OCI-LY3 (cell line): ENCODE measurements at regions not wholly inside any gene's neighbourhood (a gene's known extent, or its start where the extent isn't known, plus 50 kb on each side); places are given as distances from the start of the nearest gene placed in this dataset.

ENCODE experiments used
- H2AFZ ChIP-seq: fragments of 200-600, 300-600 bp; shearing (Covaris generic); 2 replicates; pipeline ENCODE4 v1.6.0; 2014; ENCODE audit warnings: antibody characterized with exemption, low read depth, low read length
- H3K27ac ChIP-seq: fragments of 200-600, 300-600 bp; sonication (generic); 2 replicates; pipeline ENCODE4 v1.5.1; 2014; ENCODE audit warnings: mild to moderate bottlenecking, low read length, moderate library complexity, mixed read lengths
- H3K27me3 ChIP-seq: fragments of 200-600, 300-600 bp; sonication (generic); 2 replicates; pipeline ENCODE4 v1.6.1; 2014; ENCODE audit warnings: low read depth, low read length, mixed read lengths
- H3K36me3 ChIP-seq: fragments of 200-600, 300-600 bp; sonication (generic); replicated peaks from 2 replicates; pipeline ENCODE3; 2014; ENCODE audit warnings: low read depth, low read length, mixed read lengths
- H3K4me1 ChIP-seq: fragments of 300-600, 200-600 bp; sonication (generic); 2 replicates; pipeline ENCODE4 v1.6.1; 2014; ENCODE audit warnings: low read length, mixed read lengths
- H3K4me2 ChIP-seq: fragments of 200-600, 300-600 bp; sonication (generic); 2 replicates; pipeline ENCODE4 v1.6.1; 2014; ENCODE audit warnings: low read length, mixed read lengths
- H3K4me3 ChIP-seq: fragments of 300-600, 200-600 bp; sonication (generic); 2 replicates; pipeline ENCODE4 v1.5.1; 2014; ENCODE audit warnings: antibody characterized with exemption, mild to moderate bottlenecking, low read length, moderate library complexity
- H3K79me2 ChIP-seq: fragments of 300-600, 200-600 bp; shearing (Covaris generic); 2 replicates; pipeline ENCODE4 v1.6.1; 2014; ENCODE audit warnings: mild to moderate bottlenecking, low read length, mixed read lengths
- H3K9ac ChIP-seq: fragments of 300-600, 200-600 bp; shearing (Covaris generic); 2 replicates; pipeline ENCODE4 v1.6.0; 2014; ENCODE audit warnings: mild to moderate bottlenecking, low read length, moderate library complexity
- H3K9me3 ChIP-seq: fragments of 200-600, 300-600 bp; shearing (Covaris generic); 2 replicates; pipeline ENCODE4 v1.6.1; 2014; ENCODE audit warnings: low read length, mixed read lengths; ENCODE audit not compliant: insufficient read depth
- H4K20me1 ChIP-seq: fragments of 200-600, 300-600 bp; sonication (generic); 2 replicates; pipeline ENCODE4 v1.6.1; 2016; ENCODE audit warnings: low read length, mixed read lengths; ENCODE audit not compliant: insufficient read depth
- CTCF ChIP-seq: fragments of 200-600, 300-600 bp; sonication (generic); IDR thresholded peaks from 2 replicates; pipeline ENCODE4 v1.5.1; 2014; ENCODE audit warnings: antibody characterized with exemption, low read length, low read depth
- EZH2phosphoT487 ChIP-seq: fragments of 200-600 bp; shearing (Covaris generic); IDR thresholded peaks from 2 replicates; pipeline ENCODE4 v1.6.1; 2018; ENCODE audit warnings: antibody characterized with exemption, mixed run types, low read depth

GRCh38 chr20:60349418-60349817, 391.2 kb downstream of the CDH26 start:
- Histone ChIP-seq H3K4me3 (no peak overlapping the region), H3K27me3 (no peaks in the 10 kb centered on the region), H3K79me2 (no peaks in the 10 kb centered on the region), H2AFZ (no peak overlapping the region), H3K9me3 (no peaks in the 10 kb centered on the region), H3K36me3 (no peaks in the 10 kb centered on the region), H3K4me2 (no peak overlapping the region), H3K9ac (no peak overlapping the region), H3K27ac (no peak overlapping the region), H4K20me1 (peaks cover 3% of the 10 kb centered on the region; the same call in 1 of the 2 replicates), H3K4me1 (no peaks in the 10 kb centered on the region)
- TF ChIP-seq CTCF: no peak
- TF ChIP-seq EZH2phosphoT487: no peak

GRCh38 chr20:60352017-60352416, 393.8 kb downstream of the CDH26 start:
- H3K79me2 ChIP-seq: no peaks in the 10 kb centered on the region

GRCh38 chr20:60352596-60352995, 394.4 kb downstream of the CDH26 start:
- TF ChIP-seq CTCF: no peak
- TF ChIP-seq EZH2phosphoT487: no peak
- Histone ChIP-seq H3K27ac (no peak overlapping the region), H3K4me1 (no peaks in the 10 kb centered on the region), H3K79me2 (no peaks in the 10 kb centered on the region), H3K36me3 (no peaks in the 10 kb centered on the region), H3K9me3 (no peaks in the 10 kb centered on the region), H3K27me3 (no peaks in the 10 kb centered on the region), H4K20me1 (peaks cover 3% of the 10 kb centered on the region; the same call in 1 of the 2 replicates), H2AFZ (no peak overlapping the region), H3K4me3 (no peak overlapping the region), H3K4me2 (no peak overlapping the region), H3K9ac (no peak overlapping the region)

More at GRCh38 chr20:60352017-60352416, 393.8 kb downstream of the CDH26 start:
- Histone ChIP-seq H2AFZ (no peak overlapping the region), H3K36me3 (no peaks in the 10 kb centered on the region), H3K9ac (no peak overlapping the region), H3K4me3 (no peak overlapping the region), H4K20me1 (peaks cover 3% of the 10 kb centered on the region; the same call in 1 of the 2 replicates), H3K4me2 (no peak overlapping the region), H3K4me1 (no peaks in the 10 kb centered on the region), H3K27ac (no peak overlapping the region), H3K27me3 (no peaks in the 10 kb centered on the region), H3K9me3 (no peaks in the 10 kb centered on the region)
- no peak for TF ChIP-seq CTCF
- TF ChIP-seq EZH2phosphoT487: no peak

GRCh38 chr20:60354024-60354580, 395.9 kb downstream of the CDH26 start:
- no peaks in the 10 kb centered on the region for H3K4me1 ChIP-seq
- no peak overlapping the region for H2AFZ ChIP-seq
- no peak overlapping the region for H3K27ac ChIP-seq
- H4K20me1 ChIP-seq: 0 out of 2 replicates have a peak, but pooled peaks cover under 1% of the 10 kb centered on the region
- no peaks in the 10 kb centered on the region for H3K36me3 ChIP-seq
- no peaks in the 10 kb centered on the region for H3K27me3 ChIP-seq
- no peak overlapping the region for H3K9ac ChIP-seq
- TF ChIP-seq CTCF: no peak
- TF ChIP-seq EZH2phosphoT487: no peak
- no peak overlapping the region for H3K4me2 ChIP-seq
- no peak overlapping the region for H3K4me3 ChIP-seq
- no peaks in the 10 kb centered on the region for H3K79me2 ChIP-seq
- H3K9me3 ChIP-seq: no peaks in the 10 kb centered on the region
